Heart left ventricle (tissue), 16 donors: ENCODE measurements at regions not wholly inside any gene's neighbourhood (a gene's known extent, or its start where the extent isn't known, plus 50 kb on each side); places are given as distances from the start of the nearest gene placed in this dataset.

Source experiments
- ATAC-seq, 4 donors: fragments of 200-7000 bp; cut with Tn5 transposase; one replicate each; pipeline ENCODE4 v1.9.1; 2020 to 2022; ENCODE audit warnings: moderate library complexity in 4 of 4, mild to moderate bottlenecking in 3 of 4, moderate number of reproducible peaks in 1 of 4
- DNase-seq, 5 donors: peaks; one replicate each; pipeline ENCODE4 v3.0.0-alpha.2; 2020
- H3K27ac ChIP-seq, 12 donors: fragments of 200-600 bp; sonication (generic) in 4 of 12; one replicate each; pipeline versions ENCODE4 v1.5.0 to v1.8.0; 2016 to 2022; ENCODE audit warnings: mild to moderate bottlenecking in 2 of 12
- H3K27me3 ChIP-seq, 9 donors: fragments of 200-600 bp; sonication (generic) in 2 of 9; one replicate each; pipeline versions ENCODE4 v1.5.1 to v1.8.0; 2016 to 2022; ENCODE audit warnings: mild to moderate bottlenecking in 3 of 9
- H3K36me3 ChIP-seq, 9 donors: fragments of 200-600 bp; sonication (generic) in 2 of 9; one replicate each; pipeline versions ENCODE4 v1.5.0 to v1.8.0; 2018 to 2022; ENCODE audit warnings: mild to moderate bottlenecking in 2 of 9
- H3K4me1 ChIP-seq, 12 donors: fragments of 200-600 bp; sonication (generic) in 4 of 12; one replicate each; pipeline versions ENCODE4 v1.5.0 to v1.8.0; 2016 to 2022; ENCODE audit warnings: mild to moderate bottlenecking in 3 of 12
- H3K4me3 ChIP-seq, 12 donors: fragments of 200-600 bp; sonication (generic) in 4 of 12; one replicate each; pipeline versions ENCODE4 v1.5.0 to v1.8.0; 2017 to 2022; ENCODE audit warnings: mild to moderate bottlenecking in 9 of 12, moderate library complexity in 4 of 12
- H3K9me3 ChIP-seq, 12 donors: fragments of 200-600 bp; sonication (generic) in 4 of 12; one replicate each; pipeline versions ENCODE4 v1.5.0 to v1.8.0; 2016 to 2022; ENCODE audit warnings: mild to moderate bottlenecking in 1 of 12
- CTCF ChIP-seq, 12 donors: fragments of 200-600 bp; sonication (generic) in 4 of 12; IDR thresholded peaks; one replicate each; pipeline versions ENCODE4 v1.5.0 to v1.8.0; 2018 to 2022; ENCODE audit warnings: antibody characterized with exemption in 12 of 12, mild to moderate bottlenecking in 5 of 12
- POLR2A ChIP-seq, 2 donors: fragments of 450-650 bp; IDR thresholded peaks; one replicate each; pipeline ENCODE4 v1.6.1; 2017; ENCODE audit warnings: antibody characterized with exemption in 2 of 2, mild to moderate bottlenecking in 2 of 2, moderate library complexity in 2 of 2
- WGBS, 4 donors: extraction: QIAGEN DNeasy Blood & Tissue Kit in 2 of 4; methylation state at CpG; one replicate each; pipeline versions ENCODE4 v1.1.5 to v1.1.7; 2013 to 2018; 5-methylcytosine and 5-hydroxymethylcytosine counted together
- intact Hi-C, 10 donors: fragments of 100-400 bp; cut with DNase I; formaldehyde crosslinking; loops; one replicate each; pipeline versions ENCODE4 v1.11.1 to v1.14.2; 2022
- donor health status: ischemic (EF 13 %, LVEDD 7.1; RV severe dilation, severe dysfunction).
- donor health status: healthy with polysubstance abuse.
- donor health status: DM: no; HTN: yes; CAD: no.
- donor health status: DM: no; HTN: no; CAD: no.
- donor health status: ischemic (EF 25% LVEDD 6.9; RV normal size, moderate dysfunction).
- donor health status: ischemic (EF 25% LVEDD 5.7; RV mildly dilated, moderate dysfunction).
- donor health status: healthy.
- donor health status: DM: yes; HTN: yes; CAD: no.
- donor health status: ischemic (EF 35%, LVEDD 5.7; RV mildly dilated, moderate dysfunction).
- donor health status: nonischemic (EF 11% LVEDD 7.7; RV severe dilation, severe dysfunction).
- donor health status: DM: yes; HTN: yes; CAD: no.
- donor health status: PGD.
- donor health status: ischemic (EF 29% LVEDD 5.4; RV normal size, mild dysfunction).
- donor health status: nonischemic (EF 23%, LVEDD 6.1; RV moderate dilation, normal function).

GRCh38 chr12:24084800-24085199, 135.3 kb upstream of the SOX5 start:
- no peaks in the 10 kb centered on the region for H3K4me1 ChIP-seq
- no peaks in the 10 kb centered on the region for H3K9me3 ChIP-seq
- TF ChIP-seq CTCF (IDR thresholded peaks at IDR 0.05) (no peak), POLR2A (IDR thresholded peaks at IDR 0.05) (no peak)
- no peaks in the 10 kb centered on the region for H3K36me3 ChIP-seq
- DNase-seq, result no peak
- no peak overlapping the region for H3K27ac ChIP-seq
- intact Hi-C loops, result no loop called here
- ATAC-seq, result no peak
- WGBS, 4 donors, result 91 to 100% (median 96%) methylated on average over 2 of the region's 2 CpGs
- no peaks in the 10 kb centered on the region for H3K27me3 ChIP-seq
- no peak overlapping the region for H3K4me3 ChIP-seq

- ATAC-seq (no peak), DNase-seq (no peak)
- Histone ChIP-seq H3K4me1 (no peaks in the 10 kb centered on the region), H3K4me3 (no peak overlapping the region), H3K27me3 (no peaks in the 10 kb centered on the region), H3K9me3 (no peaks in the 10 kb centered on the region), H3K36me3 (no peaks in the 10 kb centered on the region), H3K27ac (no peak overlapping the region)
- intact Hi-C loops, result no loop called here
- 71 to 76% (median 75%) methylated on average over 3 of the region's 3 CpGs for WGBS, 4 donors
- no peak for TF ChIP-seq POLR2A (IDR thresholded peaks at IDR 0.05)
- no peak for TF ChIP-seq CTCF (IDR thresholded peaks at IDR 0.05)
Observed at GRCh38 chr12:24083838-24084237, 134.4 kb upstream of the SOX5 start.

- intact Hi-C loops, result no loop called here
- no peak for DNase-seq
- H3K27me3 ChIP-seq, result no peaks in the 10 kb centered on the region
- H3K9me3 ChIP-seq, result no peaks in the 10 kb centered on the region
- no peak for ATAC-seq
- TF ChIP-seq POLR2A (IDR thresholded peaks at IDR 0.05) (no peak), CTCF (IDR thresholded peaks at IDR 0.05) (no peak)
- 74 to 84% (median 76%) methylated on average over 7 of the region's 7 CpGs for WGBS, 4 donors
- H3K36me3 ChIP-seq, result no peaks in the 10 kb centered on the region
- H3K27ac ChIP-seq, result no peak overlapping the region
- H3K4me3 ChIP-seq, result no peak overlapping the region
- H3K4me1 ChIP-seq, result no peaks in the 10 kb centered on the region
Observed at GRCh38 chr12:24081606-24082005, 132.1 kb upstream of the SOX5 start.

- Histone ChIP-seq H3K27ac (no peak overlapping the region), H3K36me3 (no peaks in the 10 kb centered on the region), H3K4me3 (no peak overlapping the region), H3K27me3 (no peaks in the 10 kb centered on the region), H3K9me3 (no peaks in the 10 kb centered on the region), H3K4me1 (no peaks in the 10 kb centered on the region)
- DNase-seq (no peak), ATAC-seq (no peak)
- no peak for TF ChIP-seq CTCF (IDR thresholded peaks at IDR 0.05)
- TF ChIP-seq POLR2A (IDR thresholded peaks at IDR 0.05), result no peak
- intact Hi-C loops, result no loop called here
- WGBS, 4 donors, result 71 to 82% (median 74%) methylated on average over 4 of the region's 4 CpGs
Observed at GRCh38 chr12:24081092-24081529, 131.6 kb upstream of the SOX5 start.
